Neural cell (in vitro differentiated cells): ENCODE measurements at regions not wholly inside any gene's neighbourhood (a gene's known extent, or its start where the extent isn't known, plus 50 kb on each side); places are given as distances from the start of the nearest gene placed in this dataset.
A peak's percentile ranks its signal among the peaks of the same experiment; 100 is the strongest.

Experiments used
- H2AFZ ChIP-seq: fragments of 200-600, 300-800 bp; sonication (generic), shearing (Covaris generic); 2 replicates; pipeline ENCODE4 v1.6.0; 2014; ENCODE audit warnings: low read depth, mild to moderate bottlenecking, antibody characterized with exemption, low read length, moderate library complexity
- H3F3A ChIP-seq: fragments of 200-600 bp; shearing (Covaris generic); 2 replicates; pipeline ENCODE4 v1.6.1; 2016; ENCODE audit warnings: mild to moderate bottlenecking, moderate library complexity, mixed read lengths, antibody characterized with exemption, low read length; ENCODE audit not compliant: insufficient read depth, poor library complexity, severe bottlenecking
- H3K27ac ChIP-seq: fragments of 200-600, 300-800 bp; sonication (generic), shearing (Covaris generic); 2 replicates; pipeline ENCODE4 v1.5.1; 2014; ENCODE audit warnings: mild to moderate bottlenecking, low read length, moderate library complexity
- H3K27me3 ChIP-seq: fragments of 300-800, 200-600 bp; sonication (generic), shearing (Covaris generic); 2 replicates; pipeline ENCODE4 v1.6.0; 2014; ENCODE audit warnings: mild to moderate bottlenecking, low read depth, low read length, moderate library complexity; ENCODE audit not compliant: insufficient read depth
- H3K36me3 ChIP-seq: fragments of 300-800, 200-600 bp; sonication (generic), shearing (Covaris generic); 2 replicates; pipeline ENCODE4 v1.5.1; 2014; ENCODE audit warnings: mild to moderate bottlenecking, antibody characterized with exemption, low read length, moderate library complexity; ENCODE audit not compliant: insufficient read depth
- H3K4me2 ChIP-seq: fragments of 300-800, 200-600 bp; sonication (generic), shearing (Covaris generic); 2 replicates; pipeline ENCODE4 v1.6.0; 2014; ENCODE audit warnings: mild to moderate bottlenecking, low read length
- H3K4me3 ChIP-seq: fragments of 300-800, 200-600 bp; sonication (generic), shearing (Covaris generic); 2 replicates; pipeline ENCODE4 v1.5.1; 2014; ENCODE audit warnings: mild to moderate bottlenecking, low read length, moderate library complexity
- H3K79me2 ChIP-seq: fragments of 200-600 bp; shearing (Covaris generic); replicated peaks from 2 replicates; pipeline ENCODE4 v1.6.0; 2014; ENCODE audit warnings: mild to moderate bottlenecking, low read length, moderate library complexity; ENCODE audit not compliant: insufficient read depth
- H3K9ac ChIP-seq: fragments of 300-800, 200-600 bp; sonication (generic), shearing (Covaris generic); 2 replicates; pipeline ENCODE4 v1.6.1; 2016; ENCODE audit warnings: mild to moderate bottlenecking, low read length, mixed read lengths
- H3K9me2 ChIP-seq: fragments of 200-600 bp; shearing (Covaris generic); 2 replicates; pipeline ENCODE4 v1.6.1; 2016; ENCODE audit warnings: mild to moderate bottlenecking, low read length, mixed read lengths; ENCODE audit not compliant: insufficient read depth
- H3K9me3 ChIP-seq: fragments of 200-600, 300-800 bp; sonication (generic), shearing (Covaris generic); 2 replicates; pipeline ENCODE4 v1.6.1; 2016; ENCODE audit warnings: mild to moderate bottlenecking, mixed run types, low read length, moderate library complexity, mixed read lengths
- H4K20me1 ChIP-seq: fragments of 200-600 bp; shearing (Covaris generic); 2 replicates; pipeline ENCODE4 v1.6.1; 2016; ENCODE audit warnings: mild to moderate bottlenecking, mixed run types; ENCODE audit not compliant: insufficient read depth
- CTCF ChIP-seq: fragments of 450-650 bp; IDR thresholded peaks from 2 replicates; pipeline ENCODE4 v1.5.1; 2014; ENCODE audit warnings: antibody characterized with exemption, mild to moderate bottlenecking, moderate library complexity; ENCODE audit not compliant: poor library complexity, severe bottlenecking
- EP300 ChIP-seq: fragments of 450-650 bp; conservative IDR thresholded peaks from 2 replicates; pipeline ENCODE4 v1.6.1; 2014; ENCODE audit warnings: antibody characterized with exemption, mild to moderate bottlenecking, moderate library complexity; ENCODE audit not compliant: poor library complexity, severe bottlenecking
- EZH2 ChIP-seq: fragments of 200-600, 300-800 bp; shearing (Covaris generic), sonication (generic); IDR thresholded peaks from 2 replicates; pipeline ENCODE4 v1.6.1; 2014; ENCODE audit warnings: antibody characterized with exemption, low read length, borderline replicate concordance, mild to moderate bottlenecking; ENCODE audit not compliant: insufficient read depth, poor library complexity, severe bottlenecking
- MXI1 ChIP-seq: fragments of 450-650 bp; conservative IDR thresholded peaks from 2 replicates; pipeline ENCODE4 v1.6.1; 2014; ENCODE audit warnings: antibody characterized with exemption, mild to moderate bottlenecking; ENCODE audit not compliant: poor library complexity, severe bottlenecking
- POLR2AphosphoS5 ChIP-seq: IDR thresholded peaks from 2 replicates; pipeline ENCODE4 v1.6.1; 2012
- RAD21 ChIP-seq: fragments of 450-650 bp; conservative IDR thresholded peaks from 2 replicates; pipeline ENCODE4 v1.6.1; 2014; ENCODE audit warnings: antibody characterized with exemption, mild to moderate bottlenecking, moderate library complexity
- REST ChIP-seq: IDR thresholded peaks from 2 replicates; pipeline ENCODE4 v1.6.1; 2012; ENCODE audit warnings: borderline replicate concordance
- SMC3 ChIP-seq: fragments of 450-650 bp; conservative IDR thresholded peaks from 2 replicates; pipeline ENCODE4 v1.6.1; 2014; ENCODE audit warnings: antibody characterized with exemption, mild to moderate bottlenecking, moderate library complexity; ENCODE audit not compliant: poor library complexity
- TAF1 ChIP-seq: IDR thresholded peaks from 2 replicates; pipeline ENCODE4 v1.6.1; 2012; ENCODE audit warnings: low read depth

- Histone ChIP-seq H3K9me2 (no peaks in the 10 kb centered on the region), H3K4me3 (no peak overlapping the region), H4K20me1 (no peaks in the 10 kb centered on the region), H3K27ac (no peak overlapping the region), H3F3A (no peaks in the 10 kb centered on the region), H3K9ac (no peak overlapping the region), H3K27me3 (peaks cover 75% of the 10 kb centered on the region), H2AFZ (no peak overlapping the region), H3K4me2 (no peak overlapping the region), H3K36me3 (no peaks in the 10 kb centered on the region), H3K9me3 (no peaks in the 10 kb centered on the region), H3K79me2 (no peaks in the 10 kb centered on the region)
- no peak for TF ChIP-seq CTCF
- TF ChIP-seq REST, result no peak
- TF ChIP-seq MXI1, result no peak
- TF ChIP-seq EZH2, result no peak
- TF ChIP-seq POLR2AphosphoS5, result no peak
- no peak for TF ChIP-seq RAD21
- no peak for TF ChIP-seq TAF1
- TF ChIP-seq SMC3, result no peak
- TF ChIP-seq EP300, result no peak
These were observed 118.7 kb upstream of the RRP15 start for GRCh38 chr1:218166268-218166945.

GRCh38 chr1:218171302-218171893 is 113.7 kb upstream of the RRP15 start:
- no peaks in the 10 kb centered on the region for H3K79me2 ChIP-seq
- no peak overlapping the region for H2AFZ ChIP-seq
- H4K20me1 ChIP-seq, result no peaks in the 10 kb centered on the region
- no peak overlapping the region for H3K4me2 ChIP-seq
- peaks cover 26% of the 10 kb centered on the region for H3K27me3 ChIP-seq
- no peaks in the 10 kb centered on the region for H3K9me3 ChIP-seq
- H3K4me3 ChIP-seq, result no peak overlapping the region
- TF ChIP-seq EP300 (no peak), EZH2 (no peak), CTCF (peak; percentile 85), TAF1 (no peak), RAD21 (peak; percentile 93), MXI1 (no peak), REST (no peak), SMC3 (peak; percentile 93), POLR2AphosphoS5 (no peak)
- H3K36me3 ChIP-seq, result no peaks in the 10 kb centered on the region
- H3F3A ChIP-seq, result no peaks in the 10 kb centered on the region
- H3K9ac ChIP-seq, result no peak overlapping the region
- no peak overlapping the region for H3K27ac ChIP-seq
- H3K9me2 ChIP-seq, result no peaks in the 10 kb centered on the region
